GM12878 (cell line): ENCODE measurements at regions not wholly inside any gene's neighbourhood (a gene's known extent, or its start where the extent isn't known, plus 50 kb on each side); places are given as distances from the start of the nearest gene placed in this dataset.

Source experiments
- ATAC-seq: fragments of 200-7000 bp; cut with Tn5 transposase; 3 replicates; pipeline ENCODE4 v1.9.1; 2020; ENCODE audit warnings: mild to moderate bottlenecking, moderate library complexity
- BruUV-seq: library from RNA; stranded (reverse); fragments of 400-500 nt; replicated peaks from 2 replicates; lab custom pipeline; 2021; lab: Mats Ljungman, UMichigan
- CTCF ChIA-PET: fragments of 300-600 bp; sonication (Branson Sonifier 250); formaldehyde crosslinking; extraction: SDS; loops from one replicate; lab custom pipeline; 2021; ENCODE audit warnings: inconsistent platforms; lab: Yijun Ruan, JAX
- POLR2A ChIA-PET: fragments of 350-600 bp; formaldehyde crosslinking; extraction: SDS; loops from one replicate; lab custom pipeline; 2021; ENCODE audit warnings: inconsistent platforms; lab: Charles Lee
- RAD21 ChIA-PET: fragments of 300-600 bp; sonication (Branson Sonifier 250); formaldehyde crosslinking; loops from one replicate; lab custom pipeline; 2023; ENCODE audit warnings: antibody characterized with exemption; ENCODE audit not compliant: unreplicated experiment; lab: Charles Lee
- SMC1A ChIA-PET: fragments of 300-600 bp; sonication (Branson Sonifier 250); formaldehyde crosslinking; loops from one replicate; lab custom pipeline; 2023; ENCODE audit not compliant: unreplicated experiment, uncharacterized antibody; lab: Charles Lee
- DNase-seq: peaks from one replicate; pipeline ENCODE4 v3.0.0-alpha.2; 2011; ENCODE audit warnings: low read depth, low spot score
- FAIRE-seq: peaks from 3 replicates; lab custom pipeline; 2011; peaks lifted over from hg19 to GRCh38; lab: Jason Lieb, UNC
- H2AFZ ChIP-seq: 2 replicates; pipeline ENCODE4 v1.6.0; 2011; ENCODE audit warnings: low read depth, low read length, control low read depth; ENCODE audit not compliant: control insufficient read depth
- H3K27ac ChIP-seq: 2 replicates; pipeline ENCODE4 v1.5.1; 2011; ENCODE audit warnings: control low read depth; ENCODE audit not compliant: control insufficient read depth, insufficient read depth
- H3K27me3 ChIP-seq, 2 experiments: replicated peaks in 1 of 2; 2 replicates each; pipeline versions ENCODE4 v1.6.0 to v1.6.1; 2011; ENCODE audit warnings: low read length in 1 of 2; ENCODE audit not compliant: control insufficient read depth in 2 of 2, insufficient read depth in 2 of 2
- H3K36me3 ChIP-seq, 2 experiments: 2 replicates each; pipeline ENCODE4 v1.5.1; 2011; ENCODE audit warnings: low read length in 1 of 2; ENCODE audit not compliant: control insufficient read depth in 2 of 2, insufficient read depth in 2 of 2
- H3K4me1 ChIP-seq: 2 replicates; pipeline ENCODE4 v1.6.1; 2011; ENCODE audit warnings: mild to moderate bottlenecking, low read length, moderate library complexity, mixed read lengths; ENCODE audit not compliant: control insufficient read depth, insufficient read depth
- H3K4me2 ChIP-seq: 2 replicates; pipeline ENCODE4 v1.6.0; 2011; ENCODE audit warnings: control low read depth; ENCODE audit not compliant: control insufficient read depth, insufficient read depth
- H3K4me3 ChIP-seq: fragments of 200-600 bp; sonication (generic); 2 replicates; pipeline ENCODE4 v1.5.1; 2016
- H3K79me2 ChIP-seq: 2 replicates; pipeline ENCODE4 v1.6.0; 2011; ENCODE audit warnings: low read length; ENCODE audit not compliant: control insufficient read depth, insufficient read depth
- H3K9ac ChIP-seq: 2 replicates; pipeline ENCODE4 v1.8.0; 2011; ENCODE audit warnings: low read length, control low read depth, mixed read lengths; ENCODE audit not compliant: control insufficient read depth, insufficient read depth
- H3K9me3 ChIP-seq: replicated peaks from 3 replicates; pipeline ENCODE4 v1.5.1; 2011; ENCODE audit warnings: mild to moderate bottlenecking, low read length; ENCODE audit not compliant: control insufficient read depth, insufficient read depth
- H4K20me1 ChIP-seq: 2 replicates; pipeline ENCODE4 v1.6.0; 2011; ENCODE audit not compliant: control insufficient read depth, insufficient read depth
- ASH2L ChIP-seq: fragments of 300-600, 200-600 bp; sonication (generic); IDR thresholded peaks from 2 replicates; pipeline ENCODE4 v1.6.1; 2017; ENCODE audit warnings: low read depth, mild to moderate bottlenecking, borderline replicate concordance
- CHD1 ChIP-seq: IDR thresholded peaks from 2 replicates; pipeline ENCODE4 v1.6.1; 2012; ENCODE audit warnings: low read depth, low read length, improper control_type of control experiment
- MEF2B ChIP-seq: fragments of 450-650 bp; IDR thresholded peaks from 2 replicates; pipeline ENCODE4 v1.6.1; 2018; ENCODE audit warnings: mild to moderate bottlenecking, moderate library complexity; ENCODE audit not compliant: partially characterized antibody, poor library complexity, severe bottlenecking
- TARDBP ChIP-seq: IDR thresholded peaks from 2 replicates; pipeline ENCODE4 v1.6.1; 2016; ENCODE audit warnings: borderline replicate concordance
- WGBS: methylation state at CpG from one replicate; pipeline ENCODE4 v1.1.6; 2016; ENCODE audit warnings: low lambda C conversion rate; ENCODE audit not compliant: insufficient replicate concordance, insufficient coverage; ENCODE audit errors: missing lambda C conversion rate; 5-methylcytosine and 5-hydroxymethylcytosine counted together
- in situ Hi-C: fragments of 300-500 bp; cut with MboI; formaldehyde crosslinking; loops from 9 replicates; pipeline ENCODE4 v1.14.3; 2018; ENCODE audit warnings: mixed read lengths
- intact Hi-C: fragments of 100-400 bp; cut with micrococcal nuclease; formaldehyde crosslinking; loops from one replicate; pipeline ENCODE4 v1.14.2; 2022; ENCODE audit not compliant: unreplicated experiment
- TF ChIP-seq, protein P1 (sequence below), 3 experiments: IDR thresholded peaks in 2 of 3; conservative IDR thresholded peaks in 1 of 3; 2 replicates each; pipeline ENCODE4 v1.5.1; 2011; ENCODE audit warnings: low read depth in 3 of 3, low read length in 3 of 3, mild to moderate bottlenecking in 3 of 3, control low read depth in 2 of 3, moderate library complexity in 2 of 3, inconsistent platforms in 1 of 3, mixed read lengths in 1 of 3; ENCODE audit not compliant: control insufficient read depth in 2 of 3, insufficient read depth in 1 of 3; ENCODE audit errors: extremely low read depth in 1 of 3
- TF ChIP-seq, protein P2 (sequence below): IDR thresholded peaks from 2 replicates; pipeline ENCODE4 v1.6.1; 2012; ENCODE audit warnings: low read depth, low read length, improper control_type of control experiment
- TF ChIP-seq, protein P3 (sequence below): IDR thresholded peaks from 2 replicates; pipeline ENCODE4 v1.6.1; 2011; ENCODE audit warnings: low read depth, mild to moderate bottlenecking, low read length, moderate library complexity, borderline replicate concordance; ENCODE audit errors: extremely low read depth

- no peaks in the 10 kb centered on the region for H3K36me3 ChIP-seq
- DNase-seq (no peak), ATAC-seq (no peak), FAIRE-seq (no peak)
- POLR2A ChIA-PET: no interaction called here
- no peaks in the 10 kb centered on the region for H3K27me3 ChIP-seq
- H3K4me3 ChIP-seq: no peak overlapping the region
- H2AFZ ChIP-seq: no peak overlapping the region
- H3K4me1 ChIP-seq: no peaks in the 10 kb centered on the region
- no peaks in the 10 kb centered on the region for H3K9me3 ChIP-seq
- 46% methylated on average over 5 of the region's 5 CpGs for WGBS
- H3K27ac ChIP-seq: no peak overlapping the region
- no peaks in the 10 kb centered on the region for H4K20me1 ChIP-seq
- TF ChIP-seq, protein P1, sequence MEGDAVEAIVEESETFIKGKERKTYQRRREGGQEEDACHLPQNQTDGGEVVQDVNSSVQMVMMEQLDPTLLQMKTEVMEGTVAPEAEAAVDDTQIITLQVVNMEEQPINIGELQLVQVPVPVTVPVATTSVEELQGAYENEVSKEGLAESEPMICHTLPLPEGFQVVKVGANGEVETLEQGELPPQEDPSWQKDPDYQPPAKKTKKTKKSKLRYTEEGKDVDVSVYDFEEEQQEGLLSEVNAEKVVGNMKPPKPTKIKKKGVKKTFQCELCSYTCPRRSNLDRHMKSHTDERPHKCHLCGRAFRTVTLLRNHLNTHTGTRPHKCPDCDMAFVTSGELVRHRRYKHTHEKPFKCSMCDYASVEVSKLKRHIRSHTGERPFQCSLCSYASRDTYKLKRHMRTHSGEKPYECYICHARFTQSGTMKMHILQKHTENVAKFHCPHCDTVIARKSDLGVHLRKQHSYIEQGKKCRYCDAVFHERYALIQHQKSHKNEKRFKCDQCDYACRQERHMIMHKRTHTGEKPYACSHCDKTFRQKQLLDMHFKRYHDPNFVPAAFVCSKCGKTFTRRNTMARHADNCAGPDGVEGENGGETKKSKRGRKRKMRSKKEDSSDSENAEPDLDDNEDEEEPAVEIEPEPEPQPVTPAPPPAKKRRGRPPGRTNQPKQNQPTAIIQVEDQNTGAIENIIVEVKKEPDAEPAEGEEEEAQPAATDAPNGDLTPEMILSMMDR (IDR thresholded peaks at IDR 0.05 in 2 of 3, conservative IDR thresholded peaks at IDR 0.05 in 1 of 3; ENCODE audit: control insufficient read depth in 2 of 3, extremely low read depth in 1 of 3, insufficient read depth in 1 of 3, low read depth in 3 of 3, low read length in 3 of 3): no peak
- no TSS peak for BruUV-seq
- CTCF ChIA-PET: no interaction called here
- RAD21 ChIA-PET: no interaction called here
- no peak overlapping the region for H3K9ac ChIP-seq
- in situ Hi-C loops: no loop called here
- no peak overlapping the region for H3K4me2 ChIP-seq
- intact Hi-C loops: no loop called here
- no peaks in the 10 kb centered on the region for H3K79me2 ChIP-seq
- SMC1A ChIA-PET: no interaction called here
Observed at GRCh38 chrX:20363275-20363674, 96.6 kb upstream of the RPS6KA3 start.

- Histone ChIP-seq H3K9me3 (no peaks in the 10 kb centered on the region), H3K79me2 (no peaks in the 10 kb centered on the region), H3K9ac (no peak overlapping the region), H3K4me1 (no peaks in the 10 kb centered on the region), H3K36me3 (no peaks in the 10 kb centered on the region), H3K27me3 (no peaks in the 10 kb centered on the region), H4K20me1 (no peaks in the 10 kb centered on the region), H2AFZ (no peak overlapping the region), H3K4me3 (no peak overlapping the region), H3K4me2 (no peak overlapping the region), H3K27ac (no peak overlapping the region)
- intact Hi-C loops: no loop called here
- DNase-seq (no peak), ATAC-seq (no peak), FAIRE-seq (no peak)
- in situ Hi-C loops: no loop called here
- BruUV-seq: no TSS peak
- CTCF ChIA-PET: no interaction called here
- RAD21 ChIA-PET: interaction anchor here (0.6 kb wide), 1 partner anchor 44 kb away, joined by 3 read pairs; no protein-coding TSS in a partner anchor
- SMC1A ChIA-PET: interaction anchor here (0.7 kb wide), 1 partner anchor 28 kb away, joined by 3 read pairs; no protein-coding TSS in a partner anchor
- 59% methylated on average over 19 of the region's 19 CpGs for WGBS
- POLR2A ChIA-PET: interaction anchor here (0.5 to 0.6 kb wide), 2 partner anchors 22 to 23 kb away, joined by 4 read pairs; no protein-coding TSS in a partner anchor
- TF ChIP-seq TARDBP (no peak), MEF2B (no peak), ASH2L (no peak), CHD1 (no peak)
- TF ChIP-seq, protein P2, sequence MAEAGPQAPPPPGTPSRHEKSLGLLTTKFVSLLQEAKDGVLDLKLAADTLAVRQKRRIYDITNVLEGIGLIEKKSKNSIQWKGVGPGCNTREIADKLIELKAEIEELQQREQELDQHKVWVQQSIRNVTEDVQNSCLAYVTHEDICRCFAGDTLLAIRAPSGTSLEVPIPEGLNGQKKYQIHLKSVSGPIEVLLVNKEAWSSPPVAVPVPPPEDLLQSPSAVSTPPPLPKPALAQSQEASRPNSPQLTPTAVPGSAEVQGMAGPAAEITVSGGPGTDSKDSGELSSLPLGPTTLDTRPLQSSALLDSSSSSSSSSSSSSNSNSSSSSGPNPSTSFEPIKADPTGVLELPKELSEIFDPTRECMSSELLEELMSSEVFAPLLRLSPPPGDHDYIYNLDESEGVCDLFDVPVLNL: no peak
- TF ChIP-seq, protein P3, sequence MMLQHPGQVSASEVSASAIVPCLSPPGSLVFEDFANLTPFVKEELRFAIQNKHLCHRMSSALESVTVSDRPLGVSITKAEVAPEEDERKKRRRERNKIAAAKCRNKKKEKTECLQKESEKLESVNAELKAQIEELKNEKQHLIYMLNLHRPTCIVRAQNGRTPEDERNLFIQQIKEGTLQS: no peak
Observed at GRCh38 chrX:20362268-20363267, 95.9 kb upstream of the RPS6KA3 start.
